Panc1 (cell line): ENCODE measurements at regions not wholly inside any gene's neighbourhood (a gene's known extent, or its start where the extent isn't known, plus 50 kb on each side); places are given as distances from the start of the nearest gene placed in this dataset.

Experiments
- ATAC-seq: fragments of 200-7000 bp; cut with Tn5 transposase; 2 replicates; pipeline ENCODE4 v1.9.1; 2020; ENCODE audit warnings: mild to moderate bottlenecking, moderate library complexity
- BruUV-seq: library from RNA; stranded (reverse); fragments of 400-500 nt; replicated peaks from 2 replicates; lab custom pipeline; 2021; lab: Mats Ljungman, UMichigan
- CTCF ChIA-PET: fragments of 300-600 bp; sonication (Branson Sonifier 250); formaldehyde crosslinking; loops from one replicate; lab custom pipeline; 2022; ENCODE audit warnings: antibody characterized with exemption; lab: Charles Lee
- POLR2A ChIA-PET: fragments of 300-600 bp; sonication (Branson Sonifier 250); formaldehyde crosslinking; loops from one replicate; lab custom pipeline; 2022; ENCODE audit warnings: antibody characterized with exemption; lab: Charles Lee
- DNase-seq: peaks from one replicate; pipeline ENCODE4 v3.0.0-alpha.2; 2010; ENCODE audit warnings: low read depth, low spot score
- H3K27ac ChIP-seq: 2 replicates; pipeline ENCODE4 v1.5.1; 2011; ENCODE audit warnings: mild to moderate bottlenecking, low read length, inconsistent platforms
- H3K27me3 ChIP-seq: fragments of 200-500 bp; sonication (Bioruptor generic); 2 replicates; pipeline ENCODE4 v1.6.0; 2014; ENCODE audit warnings: low read length, inconsistent platforms; ENCODE audit not compliant: control insufficient read depth, insufficient read depth
- H3K36me3 ChIP-seq: fragments of 200-500 bp; sonication (Bioruptor generic); 2 replicates; pipeline ENCODE4 v1.5.1; 2014; ENCODE audit warnings: inconsistent platforms, mild to moderate bottlenecking, low read length, moderate library complexity; ENCODE audit not compliant: control insufficient read depth, insufficient read depth
- H3K4me1 ChIP-seq: 2 replicates; pipeline ENCODE4 v1.5.1; 2011; ENCODE audit warnings: inconsistent platforms, mild to moderate bottlenecking, low read length, moderate library complexity; ENCODE audit not compliant: control insufficient read depth, insufficient read depth
- H3K4me3 ChIP-seq, 2 experiments: 2 replicates each; pipeline ENCODE4 v1.5.1; 2011 to 2012; ENCODE audit warnings: low read depth in 2 of 2, low read length in 2 of 2, mild to moderate bottlenecking in 2 of 2, inconsistent platforms in 1 of 2, moderate library complexity in 1 of 2
- H3K9me3 ChIP-seq: fragments of 200-500 bp; sonication (Bioruptor generic); 2 replicates; pipeline ENCODE4 v1.5.1; 2014; ENCODE audit warnings: low read depth, mild to moderate bottlenecking, inconsistent platforms, low read length, moderate library complexity; ENCODE audit not compliant: control insufficient read depth, insufficient read depth
- CTCF ChIP-seq: fragments of 450-650 bp; IDR thresholded peaks from 2 replicates; pipeline ENCODE4 v1.5.1; 2017; ENCODE audit warnings: mild to moderate bottlenecking
- POLR2AphosphoS5 ChIP-seq: IDR thresholded peaks from 2 replicates; pipeline ENCODE4 v1.6.1; 2012; ENCODE audit warnings: mild to moderate bottlenecking, low read depth, low read length, moderate library complexity
- REST ChIP-seq, 2 experiments: IDR thresholded peaks; 2 replicates each; pipeline ENCODE4 v1.6.1; 2011 to 2012; ENCODE audit warnings: low read depth in 2 of 2, control low read depth in 1 of 2, low read length in 1 of 2, mild to moderate bottlenecking in 1 of 2, moderate library complexity in 1 of 2; ENCODE audit not compliant: insufficient read depth in 1 of 2
- SIN3A ChIP-seq: IDR thresholded peaks from 2 replicates; pipeline ENCODE4 v1.6.1; 2012; ENCODE audit warnings: low read depth, mild to moderate bottlenecking, low read length, moderate library complexity, borderline replicate concordance; ENCODE audit not compliant: insufficient read depth
- TCF7L2 ChIP-seq: IDR thresholded peaks from 2 replicates; pipeline ENCODE4 v1.6.1; 2011; ENCODE audit warnings: mild to moderate bottlenecking, low read depth, low read length, inconsistent platforms
- in situ Hi-C: cut with HindIII; loops from 2 replicates; pipeline ENCODE4 v1.10.0; 2016; ENCODE audit warnings: low sequenced_read_pairs, low pct_unique_long_range_greater_than_20kb
- intact Hi-C: fragments of 100-400 bp; cut with micrococcal nuclease; formaldehyde crosslinking; loops from one replicate; pipeline ENCODE4 v1.10.0; 2022; ENCODE audit not compliant: unreplicated experiment

GRCh38 chr13:93173654-93174053, 53.0 kb upstream of the GPC6 start:
- H3K4me1 ChIP-seq = no peaks in the 10 kb centered on the region
- H3K27me3 ChIP-seq = no peaks in the 10 kb centered on the region
- POLR2A ChIA-PET = no interaction called here
- intact Hi-C loops (no loop called here), in situ Hi-C loops (no loop called here)
- CTCF ChIA-PET = no interaction called here
- H3K36me3 ChIP-seq = no peaks in the 10 kb centered on the region
- ATAC-seq = no peak
- H3K27ac ChIP-seq = no peak overlapping the region
- no peak overlapping the region for H3K4me3 ChIP-seq
- BruUV-seq = no TSS peak
- H3K9me3 ChIP-seq = no peaks in the 10 kb centered on the region
- DNase-seq = no peak
- TF ChIP-seq SIN3A = no peak
- TF ChIP-seq POLR2AphosphoS5 = no peak
- TF ChIP-seq REST (IDR thresholded peaks at IDR 0.05; ENCODE audit: insufficient read depth in 1 of 2, low read depth in 2 of 2, low read length in 1 of 2) = no peak
- TF ChIP-seq TCF7L2 = no peak
- no peak for TF ChIP-seq CTCF

- ChIA-PET POLR2A (no interaction called here), CTCF (no interaction called here)
- in situ Hi-C loops = no loop called here
- no peak overlapping the region for H3K27ac ChIP-seq
- no peak for TF ChIP-seq TCF7L2
- TF ChIP-seq POLR2AphosphoS5 = no peak
- TF ChIP-seq SIN3A = no peak
- TF ChIP-seq CTCF = no peak
- no peak for TF ChIP-seq REST (IDR thresholded peaks at IDR 0.05; ENCODE audit: insufficient read depth in 1 of 2, low read depth in 2 of 2, low read length in 1 of 2)
- no peak overlapping the region for H3K4me3 ChIP-seq
- DNase-seq (no peak), ATAC-seq (no peak)
- H3K27me3 ChIP-seq = no peaks in the 10 kb centered on the region
- no TSS peak for BruUV-seq
- no peaks in the 10 kb centered on the region for H3K9me3 ChIP-seq
- no peaks in the 10 kb centered on the region for H3K4me1 ChIP-seq
- intact Hi-C loops = no loop called here
- H3K36me3 ChIP-seq = no peaks in the 10 kb centered on the region
Observed at GRCh38 chr13:93174260-93174659, 52.3 kb upstream of the GPC6 start.
